ENCODE measurements at regions not wholly inside any gene's neighbourhood (a gene's known extent, or its start where the extent isn't known, plus 50 kb on each side); places are given as distances from the start of the nearest gene placed in this dataset.
"Not testable (repeated sequence)": the region's sequence is repeated elsewhere in the genome, so short reads cannot be mapped to it uniquely, and the experiment has no call there.

DNA sequence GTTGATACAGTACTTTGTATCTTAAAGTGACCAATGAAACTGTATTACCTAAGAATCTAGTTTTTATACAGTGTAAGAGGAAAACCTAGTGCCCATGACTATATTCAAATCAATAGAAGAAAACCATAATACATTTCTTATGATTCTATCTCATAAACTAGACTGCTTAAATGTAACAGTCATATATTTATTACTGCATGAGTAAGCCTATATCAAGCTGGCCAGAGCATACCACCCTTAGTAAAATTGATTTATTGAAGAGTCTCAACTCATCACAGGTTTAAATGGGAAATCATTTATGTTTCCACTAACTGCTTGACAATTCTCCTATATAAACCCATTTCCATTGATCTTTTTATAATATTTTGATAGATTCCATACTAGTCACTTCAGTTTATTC, 1059.2 kb upstream of the LRRTM1 start:
- TF ChIP-seq, protein P1, sequence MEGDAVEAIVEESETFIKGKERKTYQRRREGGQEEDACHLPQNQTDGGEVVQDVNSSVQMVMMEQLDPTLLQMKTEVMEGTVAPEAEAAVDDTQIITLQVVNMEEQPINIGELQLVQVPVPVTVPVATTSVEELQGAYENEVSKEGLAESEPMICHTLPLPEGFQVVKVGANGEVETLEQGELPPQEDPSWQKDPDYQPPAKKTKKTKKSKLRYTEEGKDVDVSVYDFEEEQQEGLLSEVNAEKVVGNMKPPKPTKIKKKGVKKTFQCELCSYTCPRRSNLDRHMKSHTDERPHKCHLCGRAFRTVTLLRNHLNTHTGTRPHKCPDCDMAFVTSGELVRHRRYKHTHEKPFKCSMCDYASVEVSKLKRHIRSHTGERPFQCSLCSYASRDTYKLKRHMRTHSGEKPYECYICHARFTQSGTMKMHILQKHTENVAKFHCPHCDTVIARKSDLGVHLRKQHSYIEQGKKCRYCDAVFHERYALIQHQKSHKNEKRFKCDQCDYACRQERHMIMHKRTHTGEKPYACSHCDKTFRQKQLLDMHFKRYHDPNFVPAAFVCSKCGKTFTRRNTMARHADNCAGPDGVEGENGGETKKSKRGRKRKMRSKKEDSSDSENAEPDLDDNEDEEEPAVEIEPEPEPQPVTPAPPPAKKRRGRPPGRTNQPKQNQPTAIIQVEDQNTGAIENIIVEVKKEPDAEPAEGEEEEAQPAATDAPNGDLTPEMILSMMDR (IDR thresholded peaks at IDR 0.05; ENCODE audit: low read depth, low read length) = no peak
- no peak for DNase-seq (ENCODE audit: low read depth in 2 of 2)
- no peak overlapping the region for H3K4me3 ChIP-seq (replicated peaks in 1 of 2; ENCODE audit: low read depth in 2 of 2, low read length in 2 of 2)

DNA sequence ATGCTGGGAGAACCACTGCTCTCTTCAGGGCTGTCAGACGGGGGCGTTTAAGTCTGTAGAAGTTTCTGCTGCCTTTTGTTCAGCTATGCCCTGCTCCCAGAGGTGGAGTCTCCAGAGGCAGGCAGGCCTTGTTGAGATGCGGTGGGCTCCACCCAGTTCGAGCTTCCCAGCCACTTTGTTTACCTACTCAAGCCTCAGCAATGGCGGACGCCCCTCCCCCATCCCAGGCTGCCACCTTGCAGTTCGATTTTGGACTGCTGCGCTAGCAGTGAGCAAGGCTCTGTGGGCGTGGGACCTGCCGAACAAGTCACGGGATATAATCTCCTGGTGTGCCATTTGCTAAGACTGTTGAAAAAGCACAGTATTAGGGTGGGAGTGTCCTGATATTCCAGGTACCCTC, 1057.9 kb upstream of the LRRTM1 start:
- H3K4me3 ChIP-seq (replicated peaks in 1 of 2; ENCODE audit: low read depth in 2 of 2, low read length in 2 of 2); DNase-seq (ENCODE audit: low read depth in 2 of 2): not testable (repeated sequence)

DNA sequence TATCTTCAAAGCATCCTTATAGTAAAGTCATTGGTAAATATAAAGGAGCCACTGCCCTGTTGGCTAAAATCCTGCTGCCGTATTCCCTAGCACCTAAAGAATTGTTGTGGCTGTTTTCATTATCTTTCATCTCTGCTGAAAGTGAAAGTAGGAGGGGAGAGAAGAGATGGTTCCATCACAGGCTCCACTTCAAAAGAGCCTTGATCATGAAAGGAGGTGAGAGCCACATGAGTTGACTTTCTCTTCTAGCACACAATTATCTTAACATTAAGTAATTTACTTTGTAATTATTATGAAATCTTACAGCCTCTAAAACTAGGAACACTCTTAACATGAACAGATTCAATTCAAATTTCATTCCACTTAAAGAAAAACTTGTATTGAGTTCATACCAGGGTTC, 1050.9 kb upstream of the LRRTM1 start:
- DNase-seq (ENCODE audit: low read depth in 2 of 2) = no peak
- H3K4me3 ChIP-seq (replicated peaks in 1 of 2; ENCODE audit: low read depth in 2 of 2, low read length in 2 of 2) = no peak overlapping the region
- TF ChIP-seq, protein P1 (IDR thresholded peaks at IDR 0.05; ENCODE audit: low read depth, low read length) = no peak

DNA sequence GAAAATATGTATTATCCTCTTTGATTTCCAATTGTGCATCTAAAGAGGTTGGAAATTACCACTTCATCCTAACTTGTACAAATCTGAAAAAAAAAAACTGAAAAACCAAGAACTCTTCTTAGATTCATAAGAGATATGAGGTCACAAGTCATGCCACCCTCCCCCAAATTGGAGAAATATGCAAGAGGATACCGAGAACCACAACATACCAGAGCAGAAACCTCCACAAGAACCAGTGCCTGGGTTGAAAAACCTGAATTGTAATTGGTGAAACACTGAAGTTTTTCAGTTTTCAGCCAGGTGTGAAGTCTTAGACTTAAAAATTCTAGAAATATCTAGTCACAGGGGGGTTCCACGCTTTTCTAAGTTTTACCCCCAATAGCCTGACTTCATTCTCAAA, 1029.5 kb upstream of the LRRTM1 start:
- no peak for DNase-seq (ENCODE audit: low read depth in 2 of 2)
- H3K4me3 ChIP-seq (replicated peaks in 1 of 2; ENCODE audit: low read depth in 2 of 2, low read length in 2 of 2) = no peak overlapping the region
- TF ChIP-seq, protein P1 (IDR thresholded peaks at IDR 0.05; ENCODE audit: low read depth, low read length) = no peak

DNA sequence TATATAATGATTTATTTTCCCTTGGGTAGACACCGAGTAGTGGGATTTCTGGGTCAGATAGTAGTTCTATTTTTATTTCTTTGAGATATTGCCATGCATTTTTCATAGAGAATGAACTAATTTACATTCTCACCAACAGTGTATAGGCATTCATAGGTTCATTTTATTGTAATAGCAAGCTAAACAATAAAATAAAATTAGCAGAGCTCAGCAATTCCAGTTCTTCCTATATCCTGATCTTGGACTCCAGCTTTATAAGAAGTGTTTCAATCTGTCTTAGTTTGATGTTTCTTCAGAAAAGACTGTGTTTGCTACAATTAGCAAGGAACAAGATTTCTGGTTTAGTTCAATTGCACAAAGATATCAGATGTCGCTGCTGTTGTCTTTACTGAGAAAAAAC, 1024.4 kb upstream of the LRRTM1 start:
- H3K4me3 ChIP-seq (replicated peaks in 1 of 2; ENCODE audit: low read depth in 2 of 2, low read length in 2 of 2) = no peak overlapping the region
- TF ChIP-seq, protein P1 (IDR thresholded peaks at IDR 0.05; ENCODE audit: low read depth, low read length) = no peak
- DNase-seq (ENCODE audit: low read depth in 2 of 2) = no peak

DNA sequence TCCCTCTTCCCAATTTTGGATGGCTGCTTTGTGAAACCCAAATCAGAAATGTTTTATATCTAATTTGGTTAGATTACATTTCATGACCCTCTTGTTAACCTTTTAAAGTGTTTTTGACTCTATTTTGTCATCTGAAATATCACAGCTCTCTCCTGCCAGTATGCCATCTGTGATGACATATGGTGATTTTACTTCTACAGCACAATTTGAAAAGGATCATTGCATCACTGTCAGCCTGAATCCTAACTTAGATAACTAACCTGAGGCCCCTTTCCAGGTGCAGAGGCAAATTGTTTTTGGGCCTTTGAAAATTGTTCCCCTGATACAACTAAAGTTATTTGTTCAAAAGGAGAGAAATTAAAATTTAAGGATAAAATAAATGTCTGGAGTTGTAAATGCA, 1023.4 kb upstream of the LRRTM1 start:
- H3K4me3 ChIP-seq (replicated peaks in 1 of 2; ENCODE audit: low read depth in 2 of 2, low read length in 2 of 2) = no peak overlapping the region
- DNase-seq (ENCODE audit: low read depth in 2 of 2) = no peak
- TF ChIP-seq, protein P1 (IDR thresholded peaks at IDR 0.05; ENCODE audit: low read depth, low read length) = no peak

DNA sequence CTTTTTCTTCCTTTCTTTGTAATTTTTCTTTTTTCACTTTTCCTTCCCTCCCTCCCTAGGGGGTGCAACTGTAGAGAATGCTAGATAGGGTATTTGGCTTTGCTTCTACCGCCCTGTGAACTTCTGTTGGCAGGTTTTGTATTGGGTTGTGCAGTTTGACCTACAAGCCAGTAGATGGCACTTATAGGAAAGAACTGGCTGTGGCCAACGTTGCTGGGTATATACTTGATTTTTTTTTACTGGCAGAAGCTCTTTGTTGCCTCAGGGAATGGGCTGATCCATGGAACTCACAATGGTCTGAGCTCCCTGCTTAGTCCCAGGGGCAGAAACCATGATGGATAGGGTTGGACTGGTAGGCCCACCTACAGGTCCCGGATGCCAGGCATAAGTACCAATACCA, 1019.5 kb upstream of the LRRTM1 start:
- H3K4me3 ChIP-seq (replicated peaks in 1 of 2; ENCODE audit: low read depth in 2 of 2, low read length in 2 of 2) = no peak overlapping the region
- TF ChIP-seq, protein P1 (IDR thresholded peaks at IDR 0.05; ENCODE audit: low read depth, low read length) = no peak
- DNase-seq (ENCODE audit: low read depth in 2 of 2) = peak; percentile 1 to 10
